ENCODE measurements at regions not wholly inside any gene's neighbourhood (a gene's known extent, or its start where the extent isn't known, plus 50 kb on each side); places are given as distances from the start of the nearest gene placed in this dataset.

- TF ChIP-seq, protein P1, sequence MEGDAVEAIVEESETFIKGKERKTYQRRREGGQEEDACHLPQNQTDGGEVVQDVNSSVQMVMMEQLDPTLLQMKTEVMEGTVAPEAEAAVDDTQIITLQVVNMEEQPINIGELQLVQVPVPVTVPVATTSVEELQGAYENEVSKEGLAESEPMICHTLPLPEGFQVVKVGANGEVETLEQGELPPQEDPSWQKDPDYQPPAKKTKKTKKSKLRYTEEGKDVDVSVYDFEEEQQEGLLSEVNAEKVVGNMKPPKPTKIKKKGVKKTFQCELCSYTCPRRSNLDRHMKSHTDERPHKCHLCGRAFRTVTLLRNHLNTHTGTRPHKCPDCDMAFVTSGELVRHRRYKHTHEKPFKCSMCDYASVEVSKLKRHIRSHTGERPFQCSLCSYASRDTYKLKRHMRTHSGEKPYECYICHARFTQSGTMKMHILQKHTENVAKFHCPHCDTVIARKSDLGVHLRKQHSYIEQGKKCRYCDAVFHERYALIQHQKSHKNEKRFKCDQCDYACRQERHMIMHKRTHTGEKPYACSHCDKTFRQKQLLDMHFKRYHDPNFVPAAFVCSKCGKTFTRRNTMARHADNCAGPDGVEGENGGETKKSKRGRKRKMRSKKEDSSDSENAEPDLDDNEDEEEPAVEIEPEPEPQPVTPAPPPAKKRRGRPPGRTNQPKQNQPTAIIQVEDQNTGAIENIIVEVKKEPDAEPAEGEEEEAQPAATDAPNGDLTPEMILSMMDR (IDR thresholded peaks at IDR 0.05): peak; percentile 10
- TF ChIP-seq EZH2 (IDR thresholded peaks at IDR 0.05): no peak
Observed at GRCh38 chr1:99171184-99171813, 93.0 kb upstream of the PLPPR4 start.

Data from neural progenitor cell (in vitro differentiated cells).